HG03045 (cell line): ENCODE measurements at regions not wholly inside any gene's neighbourhood (a gene's known extent, or its start where the extent isn't known, plus 50 kb on each side); places are given as distances from the start of the nearest gene placed in this dataset.
"Not testable (repeated sequence)": the region's sequence is repeated elsewhere in the genome, so short reads cannot be mapped to it uniquely, and the experiment has no call there.

Experiments used
- ATAC-seq: cut with Tn5 transposase; IDR thresholded peaks from one replicate; pipeline ENCODE4 v1.9.1; 2021; ENCODE audit warnings: mild to moderate bottlenecking, moderate library complexity; ENCODE audit not compliant: unreplicated experiment

DNA sequence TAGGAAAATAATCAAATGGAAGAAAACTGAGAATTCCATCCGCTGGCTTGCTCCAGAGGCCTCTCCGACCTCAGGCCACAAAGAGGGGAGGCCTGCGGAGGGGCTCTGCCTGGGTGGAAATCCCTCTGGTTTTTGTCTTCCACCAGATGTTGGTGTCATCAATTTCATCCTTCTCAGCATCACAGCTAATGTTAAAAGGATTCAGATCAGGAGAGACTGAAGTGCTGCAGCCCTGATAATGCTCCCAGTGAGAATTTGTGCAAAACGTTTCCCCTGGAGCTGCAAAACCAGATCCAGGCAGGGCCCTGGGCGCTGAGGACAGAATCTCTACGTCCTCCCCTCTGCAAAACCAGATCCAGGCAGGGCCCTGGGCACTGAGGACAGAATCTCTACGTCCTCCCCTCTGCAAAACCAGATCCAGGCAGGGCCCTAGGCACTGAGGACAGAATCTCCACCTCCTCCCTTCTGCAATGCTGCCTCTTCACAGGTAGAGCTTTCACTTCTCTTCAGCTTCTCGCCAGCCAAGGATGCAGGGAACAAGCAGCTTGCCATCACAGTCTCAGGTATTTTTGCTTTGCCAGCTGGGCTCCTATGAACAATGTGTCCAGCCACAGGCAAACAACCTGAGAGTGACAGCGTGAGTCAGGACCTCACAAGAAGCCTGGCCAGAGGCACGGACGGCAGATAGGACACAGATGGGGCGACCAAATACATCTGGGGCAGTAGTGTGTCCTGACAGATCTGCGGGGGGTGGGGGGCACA is 81.2 kb downstream of the TMEM18 start:
- no peak for ATAC-seq

- ATAC-seq: no peak
Measured at GRCh38 chr2:595141-595815, 81.9 kb downstream of the TMEM18 start.

DNA sequence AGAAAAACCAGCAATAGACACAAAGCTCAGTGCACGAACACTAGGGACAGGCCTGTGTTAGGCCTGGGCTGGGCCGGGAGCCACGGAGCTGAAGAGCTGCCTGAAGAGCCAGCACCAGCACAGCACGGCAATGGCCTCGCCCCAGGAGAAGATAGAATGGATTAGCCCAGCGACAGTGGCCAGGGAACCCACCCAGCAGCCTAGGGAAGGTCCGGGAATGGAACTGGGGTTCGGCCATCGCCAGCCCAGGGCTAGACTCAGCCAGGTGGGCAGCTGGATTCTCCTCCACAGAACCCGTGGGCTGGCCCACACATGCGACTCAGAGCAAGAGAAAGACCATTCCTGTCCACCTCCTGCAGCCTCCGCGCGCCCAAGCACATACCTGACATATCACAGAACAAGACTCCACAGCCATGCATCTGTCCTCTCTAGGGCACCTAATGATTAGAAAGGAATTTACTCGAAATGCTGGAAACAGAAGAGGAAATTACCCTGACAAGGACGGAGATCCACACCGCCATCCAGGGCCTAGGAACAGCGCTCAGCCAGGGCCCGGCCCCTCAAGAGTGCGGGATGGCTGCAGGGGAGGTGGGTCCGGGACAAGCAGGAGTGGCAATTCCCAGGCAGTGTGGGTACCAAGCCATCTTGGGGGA is 82.8 kb downstream of the TMEM18 start:
- no peak for ATAC-seq

- no peak for ATAC-seq
Measured at GRCh38 chr2:593356-594026, 83.7 kb downstream of the TMEM18 start.

DNA sequence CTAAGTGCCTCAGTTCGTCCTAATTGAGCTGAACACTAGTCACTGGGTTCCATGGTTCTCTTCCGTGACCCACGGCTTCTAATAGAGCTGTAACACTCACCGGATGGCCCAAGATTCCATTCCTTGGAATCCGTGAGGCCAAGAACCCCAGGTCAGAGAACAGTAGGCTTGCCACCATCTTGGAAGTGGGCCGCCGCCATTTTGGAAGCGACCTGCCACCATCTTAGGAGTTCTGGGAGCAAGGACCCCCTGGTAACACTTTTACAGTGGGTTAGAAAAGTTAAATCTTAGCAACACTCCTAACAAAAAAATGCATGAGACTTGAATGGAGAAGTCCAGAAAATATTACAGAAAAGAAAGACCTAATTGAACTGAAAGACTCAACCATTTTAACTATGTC is 84.5 kb downstream of the TMEM18 start:
- no peak for ATAC-seq

- no peak for ATAC-seq
Measured at GRCh38 chr2:590214-591175, 86.7 kb downstream of the TMEM18 start.

DNA sequence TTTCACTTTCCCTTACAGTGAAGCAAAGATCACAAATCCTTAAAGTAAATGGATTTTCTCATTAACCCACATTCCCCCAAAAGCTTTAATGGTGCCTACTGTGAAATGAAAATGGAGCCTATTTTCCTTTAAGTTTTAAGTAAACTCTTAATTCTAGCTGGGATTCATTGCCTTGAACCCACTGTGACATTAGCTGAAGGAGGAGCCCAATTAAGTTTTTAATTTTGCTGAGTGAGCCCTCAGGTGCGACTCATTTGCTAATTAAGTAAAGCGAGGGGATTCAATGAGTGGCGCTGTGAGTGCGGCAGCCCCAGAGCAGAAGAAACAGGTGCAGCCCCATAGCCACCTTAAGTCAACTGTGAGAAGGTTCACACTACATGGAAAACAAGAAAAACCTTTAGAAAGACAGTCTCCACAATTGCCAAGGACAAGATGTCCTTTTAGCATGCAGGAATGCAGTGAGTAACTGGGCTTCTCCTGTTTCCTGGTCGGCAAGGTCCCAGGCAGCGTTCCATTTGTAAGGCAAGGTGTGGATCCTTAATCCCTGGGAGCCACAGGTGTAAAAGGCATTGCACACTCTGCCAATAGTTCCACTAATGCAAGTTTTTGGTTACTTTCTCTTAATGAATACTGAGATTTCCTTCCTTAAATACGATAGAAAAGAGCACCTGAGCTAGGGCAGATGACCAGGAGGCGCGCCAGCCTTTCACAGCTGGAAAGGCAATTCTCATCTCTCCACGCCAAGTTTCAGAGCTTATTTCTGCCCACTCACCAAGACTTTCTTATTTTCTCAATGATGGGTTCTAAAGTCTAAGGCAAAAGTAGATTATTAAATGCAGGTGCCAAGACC is 87.7 kb downstream of the TMEM18 start:
- no peak for ATAC-seq

GRCh38 chr2:588074-588645 is 89.0 kb downstream of the TMEM18 start:
- no peak for ATAC-seq

DNA sequence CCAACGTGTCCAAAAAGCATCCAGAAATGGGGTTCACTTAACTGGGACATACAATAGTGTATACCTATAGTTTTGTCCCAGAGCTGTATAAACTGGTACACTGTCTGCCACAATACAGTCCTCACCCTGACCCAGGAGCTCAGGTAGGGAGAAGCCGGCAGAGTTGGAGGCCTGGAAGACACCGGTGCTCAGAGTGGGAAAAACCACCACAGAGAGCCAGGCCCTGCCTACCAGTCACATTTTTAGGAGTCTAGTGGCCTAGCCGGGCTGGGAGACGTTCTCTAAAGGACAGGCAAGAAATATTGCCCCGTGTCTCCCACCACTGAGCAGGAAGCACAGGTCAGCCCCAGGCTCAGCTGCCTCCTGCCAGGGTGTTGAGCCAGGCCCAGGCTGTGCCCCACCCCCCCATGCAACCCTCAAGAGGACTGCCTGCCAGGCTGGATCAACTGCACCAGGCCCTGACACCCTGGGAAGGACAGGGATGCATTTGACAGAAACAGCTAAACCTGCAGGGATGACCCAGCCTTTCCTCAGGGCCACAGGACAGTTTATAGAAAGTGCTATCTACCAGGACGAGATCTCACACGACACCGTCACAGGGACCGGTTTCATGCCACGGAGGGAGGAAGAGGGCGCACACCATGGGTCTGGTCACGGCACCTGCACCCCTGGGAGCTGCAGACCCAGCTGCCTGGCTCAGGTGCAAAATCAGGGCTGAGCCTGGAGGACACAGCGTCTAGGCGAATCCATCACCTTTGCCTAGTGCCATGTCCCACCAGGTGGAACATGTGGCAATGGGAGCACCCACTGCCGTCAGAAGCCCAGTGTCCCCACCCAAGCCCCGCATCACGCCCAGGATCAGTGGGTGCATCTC is 89.9 kb downstream of the TMEM18 start:
- ATAC-seq: no peak

DNA sequence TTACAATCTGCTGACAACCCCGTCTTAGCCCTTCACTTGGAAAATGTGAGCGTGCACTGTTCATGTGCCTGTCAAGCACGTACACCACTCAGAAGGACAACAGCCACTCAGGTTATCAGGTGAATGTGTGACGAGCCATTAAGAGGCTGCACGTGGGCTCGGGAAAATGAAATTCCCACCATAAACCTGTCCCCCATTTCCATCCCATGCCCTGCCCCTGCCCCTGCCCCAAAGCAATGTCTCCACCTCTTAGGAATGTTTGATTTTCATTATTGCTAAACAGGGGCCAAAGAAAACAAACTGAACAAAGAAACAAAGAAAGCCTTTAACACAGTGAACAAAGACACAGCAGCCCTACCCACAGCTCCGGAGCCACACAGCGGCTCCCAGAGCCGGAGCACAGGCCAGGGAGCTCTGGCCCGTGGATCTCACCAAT is 90.5 kb downstream of the TMEM18 start:
- no peak for ATAC-seq

- peak; percentile 89 for ATAC-seq
Measured at GRCh38 chr2:584863-585823, 92.1 kb downstream of the TMEM18 start.

DNA sequence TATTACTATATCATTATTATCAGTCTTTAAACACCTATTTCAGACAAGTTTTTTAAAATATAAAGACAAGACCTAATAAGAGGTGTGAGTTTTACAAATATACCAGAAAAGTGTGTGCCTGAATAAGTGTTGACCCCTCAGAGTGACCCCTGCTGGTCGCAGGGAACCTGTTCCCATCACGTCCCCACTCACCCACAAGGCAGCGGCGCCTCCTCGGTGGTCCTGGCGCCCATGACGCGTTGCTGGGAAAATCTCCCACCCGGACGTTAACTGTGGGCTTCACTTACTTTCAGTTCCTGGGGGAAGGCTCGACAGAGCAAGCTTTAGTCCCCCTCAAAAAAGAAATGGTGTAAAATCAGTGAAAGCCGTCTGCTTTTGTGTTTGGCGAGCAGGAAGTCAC is 93.5 kb downstream of the TMEM18 start:
- ATAC-seq: no peak

- no peak for ATAC-seq
Measured at GRCh38 chr2:582792-583528, 94.2 kb downstream of the TMEM18 start.

- ATAC-seq: not testable (repeated sequence)
Measured at GRCh38 chr2:582289-582688, 94.9 kb downstream of the TMEM18 start.

GRCh38 chr2:579961-580360 is 97.2 kb downstream of the TMEM18 start:
- no peak for ATAC-seq

GRCh38 chr2:579351-579886 is 97.8 kb downstream of the TMEM18 start:
- no peak for ATAC-seq
